NCI-H748 (cell line): ENCODE measurements at regions not wholly inside any gene's neighbourhood (a gene's known extent, or its start where the extent isn't known, plus 50 kb on each side); places are given as distances from the start of the nearest gene placed in this dataset.
A peak's percentile ranks its signal among the peaks of the same experiment; 100 is the strongest.
"Not testable (repeated sequence)": the region's sequence is repeated elsewhere in the genome, so short reads cannot be mapped to it uniquely, and the experiment has no call there.

Experiments used
- DNase-seq: peaks from one replicate; lab custom pipeline; 2025; ENCODE audit not compliant: unreplicated experiment; lab: John Stamatoyannopoulos, UW

DNA sequence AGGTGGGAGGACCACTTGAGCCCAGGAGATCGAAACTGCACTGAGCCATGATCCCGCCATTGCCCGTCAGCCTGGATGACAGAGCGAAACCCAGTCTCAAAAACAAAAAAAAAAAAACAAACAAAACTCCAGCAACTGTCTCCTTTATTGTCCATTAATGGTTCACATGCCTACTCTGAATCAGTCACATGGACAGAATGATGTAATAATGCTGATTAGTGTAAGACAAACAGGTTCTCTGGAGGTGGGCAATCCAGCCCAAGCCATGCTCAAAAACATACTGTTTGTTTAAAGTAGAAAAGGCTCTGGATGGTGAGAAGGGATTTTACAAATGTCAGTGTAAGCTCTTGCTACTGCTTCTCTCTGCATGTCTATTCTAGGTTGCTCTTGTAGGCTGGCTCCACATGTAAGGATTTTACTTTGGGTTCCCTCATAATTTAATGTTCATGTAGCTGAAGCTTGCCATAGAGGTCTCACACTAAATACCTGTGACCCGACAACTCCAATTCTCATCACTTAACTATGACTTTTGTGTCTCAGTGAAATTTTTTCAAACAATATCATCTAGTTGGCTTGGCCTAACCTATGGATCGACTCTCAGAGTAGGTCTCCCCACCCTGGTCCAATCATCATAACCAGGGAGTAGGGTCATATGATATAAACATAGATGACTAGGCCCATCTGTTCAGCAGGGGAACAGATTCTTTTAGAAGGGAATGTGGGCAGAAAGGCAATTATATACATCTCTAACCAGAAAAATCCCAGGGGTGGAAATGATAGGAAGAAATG is 83.9 kb upstream of the SLC39A10 start:
- no peak for DNase-seq

DNA sequence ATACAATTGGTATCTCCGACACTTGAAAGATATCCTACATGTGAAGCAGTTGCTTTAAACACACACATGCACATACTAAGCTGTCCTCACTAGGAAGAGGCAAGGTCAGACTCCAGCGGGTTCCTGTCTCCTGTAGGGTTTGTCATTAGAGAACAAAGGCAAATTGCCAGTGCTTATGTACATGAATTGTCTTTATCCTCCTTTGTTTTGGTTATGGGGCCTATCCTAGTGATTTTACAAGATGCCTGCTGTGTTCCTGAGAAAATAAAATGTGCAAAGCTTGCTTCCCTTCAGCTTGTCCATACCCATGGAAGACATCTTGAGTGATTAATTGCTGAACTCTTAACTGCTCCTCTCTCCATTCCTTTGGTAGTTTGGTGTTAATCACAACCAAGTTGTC is 86.7 kb upstream of the SLC39A10 start:
- peak; percentile 69 for DNase-seq

DNA sequence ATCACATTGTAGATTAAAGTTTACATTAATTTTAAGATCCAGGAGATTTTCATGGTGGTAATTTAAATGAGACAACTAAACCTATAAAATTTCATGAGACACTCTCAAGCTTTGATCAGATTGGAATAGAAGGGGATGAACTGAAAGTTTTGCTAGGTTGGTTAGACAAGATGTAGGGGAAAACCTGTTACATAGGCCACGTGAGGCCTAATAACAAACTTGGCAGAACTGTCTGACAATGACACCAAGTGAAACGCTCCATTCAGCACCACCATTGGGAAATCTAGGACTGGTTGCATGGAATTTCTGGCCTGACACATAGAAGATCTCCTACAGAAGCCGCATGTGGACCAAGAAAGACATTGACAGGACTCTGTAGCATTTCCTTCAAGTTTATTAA is 87.8 kb upstream of the SLC39A10 start:
- no peak for DNase-seq

DNA sequence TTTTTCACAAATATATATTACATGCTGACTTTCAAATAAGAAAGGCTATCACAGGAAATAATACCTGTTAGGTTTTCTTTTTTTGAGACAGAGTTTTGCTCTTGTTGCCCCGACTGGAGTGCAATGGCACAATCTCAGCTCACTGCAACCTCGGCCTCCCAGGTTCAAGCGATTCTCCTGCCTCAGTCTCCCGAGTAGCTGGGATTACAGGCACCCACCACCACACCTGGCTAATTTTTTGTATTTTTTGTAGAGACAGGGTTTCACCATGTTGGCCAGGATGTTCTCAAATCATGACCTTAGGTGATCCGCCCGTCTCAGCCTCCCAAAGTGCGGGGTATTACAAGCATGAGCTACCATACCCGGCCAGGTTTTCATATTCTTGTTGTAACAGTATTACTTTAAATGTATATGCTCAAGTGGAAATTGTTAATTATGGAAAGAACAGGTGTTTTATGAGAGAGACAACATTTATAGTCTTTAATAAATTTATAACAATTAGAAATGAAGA is 92.3 kb upstream of the SLC39A10 start:
- not testable (repeated sequence) for DNase-seq

DNA sequence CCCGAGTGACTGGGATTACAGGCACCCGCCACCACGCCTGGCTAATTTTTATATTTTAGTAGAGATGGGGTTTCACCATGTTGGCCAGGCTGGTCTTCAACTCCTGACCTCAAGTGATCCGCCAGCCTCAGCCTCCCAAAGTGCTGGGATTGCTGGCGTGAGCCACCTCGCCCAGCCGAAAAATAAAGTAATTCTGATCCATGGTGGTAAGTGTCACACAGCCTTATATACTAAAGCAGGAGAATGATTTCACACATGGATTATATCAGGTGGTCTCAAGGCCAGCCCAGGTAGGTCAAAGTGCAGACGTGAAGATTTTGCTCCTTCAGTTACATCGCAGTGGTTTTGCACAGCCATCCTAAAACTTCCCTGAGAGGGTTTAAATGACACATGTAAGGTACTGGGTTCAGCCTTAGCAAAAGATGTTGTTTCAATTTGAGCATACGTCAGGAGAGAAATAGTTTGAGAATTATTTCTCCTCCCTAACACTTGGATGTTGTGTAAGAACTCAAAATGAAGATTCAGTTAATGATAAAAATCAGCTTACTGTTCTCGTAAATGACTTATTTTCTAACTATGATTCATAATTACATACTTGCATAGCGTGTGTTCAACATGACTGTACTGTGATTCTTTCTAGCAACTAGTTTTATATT is 93.0 kb upstream of the SLC39A10 start:
- DNase-seq = no peak

DNA sequence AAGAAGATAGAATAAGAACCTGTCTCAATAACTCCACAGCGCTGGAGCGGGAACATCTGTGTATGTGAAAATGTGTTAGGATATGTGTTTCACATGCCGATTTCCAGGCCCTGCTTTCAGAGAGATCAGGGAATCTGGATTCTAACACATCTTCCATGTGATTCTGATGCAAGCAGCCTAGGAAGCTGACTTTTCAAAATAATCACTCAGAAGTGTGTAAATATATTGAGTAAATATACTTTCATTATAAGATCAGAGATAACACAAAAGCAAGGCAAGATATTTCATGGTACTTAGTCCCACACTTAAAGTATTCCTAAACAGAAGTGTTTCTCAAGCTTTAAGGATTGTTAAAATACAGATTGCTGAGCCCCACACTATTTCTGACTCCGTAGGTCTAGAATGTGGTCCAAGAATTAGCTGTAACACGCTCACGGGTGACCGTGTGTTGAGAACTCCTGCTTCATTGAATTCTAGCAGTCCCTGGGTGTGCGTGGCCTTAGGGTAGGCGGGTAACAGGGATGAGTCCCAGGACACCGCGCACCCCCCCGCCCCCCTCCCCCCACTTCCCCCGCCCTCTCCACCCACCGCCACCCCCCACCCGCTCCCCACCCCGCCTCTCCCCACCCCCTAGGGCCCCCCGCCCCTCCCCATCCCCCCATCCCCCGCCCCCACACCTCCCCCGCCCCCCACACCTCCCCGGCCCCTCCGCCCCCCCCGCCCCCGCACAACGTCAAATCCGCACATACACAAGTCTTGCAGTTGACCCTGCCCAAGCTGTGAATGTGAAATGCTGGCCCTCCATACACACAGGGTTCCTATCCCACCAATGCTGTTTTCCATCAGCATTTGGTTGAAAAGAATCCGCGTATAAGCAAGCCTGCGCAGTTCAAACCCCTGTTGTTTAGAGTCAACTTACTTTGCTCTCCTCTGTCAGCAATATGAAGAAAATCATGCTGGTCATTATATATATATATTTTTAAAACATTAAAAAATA is 94.2 kb upstream of the SLC39A10 start:
- no peak for DNase-seq

DNA sequence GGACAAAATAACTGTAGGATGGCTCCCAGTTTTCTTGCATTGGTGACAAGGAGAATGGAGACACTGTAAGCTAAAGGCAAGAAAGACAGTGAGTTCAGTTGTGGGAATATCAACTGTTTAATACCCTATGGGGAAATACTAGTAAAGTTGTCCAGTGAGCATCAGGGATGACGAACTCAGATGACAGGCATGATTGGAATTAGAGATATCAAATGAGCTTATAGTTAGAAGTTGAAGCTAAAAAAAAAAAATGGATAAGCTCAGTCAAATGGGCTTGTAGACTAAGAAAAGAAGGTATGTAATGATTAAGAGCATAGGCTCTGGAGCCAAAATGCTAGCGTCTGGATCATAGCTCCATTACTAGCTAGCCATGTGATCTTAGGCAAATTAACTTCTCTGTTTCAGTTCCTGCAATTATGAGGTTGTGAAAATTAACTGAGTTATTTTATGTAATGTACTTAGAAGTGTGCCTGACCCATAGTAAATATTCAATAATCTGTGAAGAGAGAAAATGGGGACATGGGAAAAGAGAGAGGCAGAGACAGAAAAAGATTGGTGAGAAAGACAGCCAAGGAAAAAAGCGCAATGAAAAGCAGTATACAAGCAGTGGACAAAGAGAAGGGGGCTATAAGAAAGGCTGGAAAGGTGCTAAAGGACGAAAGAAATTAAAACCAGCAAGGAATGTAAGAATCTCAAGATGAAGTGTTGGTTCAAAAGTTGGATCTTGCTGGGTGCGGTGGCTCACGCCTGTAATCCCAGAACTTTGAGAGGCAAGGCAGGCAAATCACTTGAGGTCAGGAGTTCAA is 95.7 kb upstream of the SLC39A10 start:
- no peak for DNase-seq

DNA sequence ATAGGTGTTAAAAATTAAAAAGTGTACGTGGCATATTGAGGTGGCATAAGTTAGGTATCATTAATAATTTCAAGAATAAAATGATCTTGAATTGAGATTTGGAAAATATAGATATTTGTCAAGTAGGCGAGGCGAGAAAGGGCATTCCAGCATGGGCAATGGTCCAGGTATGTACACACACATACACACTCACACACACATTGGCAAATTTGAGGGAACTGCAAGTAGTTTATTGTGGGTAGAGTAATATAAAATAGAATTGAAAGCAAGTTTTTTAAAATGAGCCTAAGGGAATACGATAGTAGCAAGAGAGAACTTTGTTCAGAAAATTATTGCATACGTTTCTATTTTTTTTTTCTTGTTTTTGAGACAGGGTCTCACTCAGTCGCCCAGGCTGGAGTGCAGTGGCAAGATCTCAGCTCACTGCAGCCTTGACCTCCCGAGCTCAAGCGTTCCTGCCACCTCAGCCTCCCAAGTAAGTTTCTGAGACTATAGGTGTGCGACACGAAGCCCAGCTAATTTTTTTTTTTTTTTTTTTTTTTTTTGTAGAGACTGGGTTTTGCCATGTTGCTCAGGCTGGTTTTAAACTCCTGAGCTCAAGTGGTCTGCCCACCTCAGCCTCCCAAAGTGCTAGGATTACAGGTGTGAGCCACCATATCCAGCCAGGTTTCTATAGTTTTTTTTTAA is 96.7 kb upstream of the SLC39A10 start:
- DNase-seq = no peak

DNA sequence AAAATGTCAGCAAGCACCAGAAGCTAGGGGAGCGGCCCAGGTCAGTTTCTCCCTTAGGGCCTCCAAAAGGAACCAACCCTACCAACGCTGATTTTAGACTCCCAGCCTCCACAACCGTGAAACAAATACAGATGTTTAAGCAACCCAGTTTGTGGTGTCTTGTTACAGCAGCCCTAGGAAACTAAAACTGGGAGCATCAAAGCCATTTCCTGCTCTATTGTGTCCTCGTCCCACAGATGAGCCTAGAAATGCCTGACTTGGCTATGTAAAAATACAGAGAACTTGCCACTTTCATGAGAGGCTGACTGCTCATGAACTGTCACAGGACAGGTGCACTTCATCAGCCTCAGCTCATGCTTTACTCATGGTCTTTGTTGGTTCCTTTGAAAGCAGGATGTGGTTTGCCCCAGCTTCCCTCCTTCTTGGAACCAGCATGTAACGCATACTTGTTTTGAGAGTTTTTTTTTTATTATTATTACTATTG is 97.6 kb upstream of the SLC39A10 start:
- DNase-seq = peak; percentile 42

DNA sequence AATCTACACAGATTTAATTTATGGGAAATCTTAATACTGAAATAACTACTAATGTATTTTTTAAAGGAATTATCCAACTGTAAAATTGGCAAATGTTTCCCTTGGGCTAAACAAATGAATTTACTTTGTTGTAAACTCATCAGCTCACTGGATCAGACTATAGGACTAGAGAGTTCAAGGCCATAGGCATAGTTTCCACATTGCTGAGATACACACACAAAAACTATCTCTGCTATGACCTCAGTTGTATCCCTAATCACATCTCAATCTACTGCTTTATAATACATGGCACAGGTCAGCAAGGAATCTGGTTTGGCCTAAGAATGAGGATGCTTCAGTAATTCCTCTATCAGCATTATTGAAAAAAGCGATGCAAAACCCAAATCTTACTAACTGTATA is 101.1 kb upstream of the SLC39A10 start:
- DNase-seq = no peak

DNA sequence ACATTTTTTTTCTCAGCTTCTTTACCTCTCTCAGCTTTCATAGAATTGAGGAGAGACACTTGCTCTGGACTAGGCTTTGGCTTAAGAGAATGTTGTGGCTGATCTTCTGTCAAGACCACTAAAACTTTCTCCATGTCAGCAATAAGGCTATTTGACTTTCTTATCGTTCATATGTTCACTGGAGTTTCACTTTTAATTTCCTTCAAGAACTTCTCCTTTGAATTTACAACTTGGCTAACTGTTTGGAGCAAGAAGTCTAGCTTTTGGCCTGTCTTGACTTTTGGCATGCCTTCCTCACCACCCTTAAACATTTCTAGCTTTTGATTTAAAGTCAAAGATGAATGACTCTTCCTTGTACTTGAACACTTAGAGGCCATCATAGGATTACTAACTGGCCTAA is 104.4 kb upstream of the SLC39A10 start:
- no peak for DNase-seq

DNA sequence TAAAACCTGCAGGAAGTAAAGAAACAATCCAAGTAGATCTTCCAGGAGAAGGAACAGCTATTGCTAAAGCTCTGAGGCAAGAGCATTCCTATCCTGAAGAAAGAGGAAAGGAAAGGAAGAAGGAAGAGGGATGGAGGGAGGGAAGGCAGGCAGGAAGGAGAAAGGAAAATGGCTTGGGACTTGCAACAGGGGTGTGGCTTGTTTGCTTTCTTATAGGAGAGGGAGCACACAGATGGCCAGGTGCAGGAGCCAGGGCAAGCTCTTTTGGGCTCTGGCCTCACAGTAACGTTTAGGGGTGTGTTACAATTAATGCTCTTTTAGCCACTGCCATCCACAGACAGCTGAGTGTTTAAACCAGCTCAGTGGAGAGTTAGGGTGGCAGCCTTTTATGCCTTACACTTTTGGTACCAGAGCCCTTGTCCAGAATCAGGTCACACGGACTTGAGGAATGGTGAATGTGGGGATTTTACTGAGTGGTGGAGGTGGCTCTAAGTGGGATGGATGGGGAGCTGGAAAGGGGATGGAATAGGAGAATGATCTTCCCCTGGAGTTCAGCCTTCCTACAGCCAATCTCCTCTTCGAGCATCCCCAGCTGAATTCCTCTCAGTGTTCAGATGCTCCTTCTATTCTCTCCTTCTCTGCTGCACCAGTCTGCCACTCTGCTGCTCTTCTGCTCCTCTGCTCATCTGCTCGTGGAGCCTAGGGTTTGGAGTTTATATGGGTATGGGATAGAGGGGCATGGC is 108.7 kb upstream of the SLC39A10 start:
- no peak for DNase-seq

DNA sequence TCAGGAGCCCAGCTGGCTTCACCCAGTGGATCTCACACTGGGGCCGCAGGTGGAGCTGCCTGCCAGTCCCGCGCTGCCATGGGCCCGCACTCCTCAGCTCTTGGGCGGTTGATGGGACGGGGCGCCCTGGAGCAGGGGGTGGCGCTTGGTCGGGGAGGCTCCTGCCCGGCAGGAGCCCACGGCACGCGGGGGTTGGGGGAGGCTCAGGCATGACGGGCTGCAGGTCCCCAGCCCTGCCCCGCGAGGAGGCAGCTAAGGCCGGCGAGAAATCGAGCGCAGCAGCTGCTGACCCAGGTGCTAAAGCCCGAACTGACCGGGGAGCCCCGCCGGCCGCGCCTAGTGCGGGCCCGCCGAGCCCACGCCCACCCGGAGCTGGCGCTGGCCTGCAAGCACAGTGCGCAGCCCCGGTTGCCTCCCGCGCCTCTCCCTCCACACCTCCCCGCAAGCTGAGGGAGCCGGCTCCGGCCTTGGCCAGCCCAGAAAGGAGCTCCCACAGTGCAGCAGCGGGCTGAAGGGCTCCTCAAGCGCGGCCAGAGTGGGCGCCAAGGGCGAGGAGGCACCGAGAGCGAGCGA is 109.7 kb upstream of the SLC39A10 start:
- not testable (repeated sequence) for DNase-seq

DNA sequence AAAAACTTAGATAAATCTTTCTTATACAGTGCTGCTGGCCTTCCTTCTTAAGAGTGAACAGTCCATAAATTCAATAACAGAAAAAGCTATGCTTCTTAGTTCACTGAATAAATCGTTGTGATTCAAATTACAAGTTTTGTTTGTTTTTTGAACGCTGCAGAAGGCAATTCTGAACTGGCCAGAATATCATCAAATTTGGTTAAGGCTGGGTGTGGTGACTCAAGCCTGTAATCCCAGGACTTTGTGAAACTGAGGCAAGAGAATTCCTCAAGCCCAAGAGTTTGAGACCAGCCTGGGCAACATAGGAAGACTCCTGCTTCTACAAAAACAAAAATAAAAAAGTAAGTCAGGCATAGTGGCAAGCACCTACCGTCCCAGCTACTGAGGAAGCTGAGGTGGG is 111.2 kb upstream of the SLC39A10 start:
- no peak for DNase-seq

DNA sequence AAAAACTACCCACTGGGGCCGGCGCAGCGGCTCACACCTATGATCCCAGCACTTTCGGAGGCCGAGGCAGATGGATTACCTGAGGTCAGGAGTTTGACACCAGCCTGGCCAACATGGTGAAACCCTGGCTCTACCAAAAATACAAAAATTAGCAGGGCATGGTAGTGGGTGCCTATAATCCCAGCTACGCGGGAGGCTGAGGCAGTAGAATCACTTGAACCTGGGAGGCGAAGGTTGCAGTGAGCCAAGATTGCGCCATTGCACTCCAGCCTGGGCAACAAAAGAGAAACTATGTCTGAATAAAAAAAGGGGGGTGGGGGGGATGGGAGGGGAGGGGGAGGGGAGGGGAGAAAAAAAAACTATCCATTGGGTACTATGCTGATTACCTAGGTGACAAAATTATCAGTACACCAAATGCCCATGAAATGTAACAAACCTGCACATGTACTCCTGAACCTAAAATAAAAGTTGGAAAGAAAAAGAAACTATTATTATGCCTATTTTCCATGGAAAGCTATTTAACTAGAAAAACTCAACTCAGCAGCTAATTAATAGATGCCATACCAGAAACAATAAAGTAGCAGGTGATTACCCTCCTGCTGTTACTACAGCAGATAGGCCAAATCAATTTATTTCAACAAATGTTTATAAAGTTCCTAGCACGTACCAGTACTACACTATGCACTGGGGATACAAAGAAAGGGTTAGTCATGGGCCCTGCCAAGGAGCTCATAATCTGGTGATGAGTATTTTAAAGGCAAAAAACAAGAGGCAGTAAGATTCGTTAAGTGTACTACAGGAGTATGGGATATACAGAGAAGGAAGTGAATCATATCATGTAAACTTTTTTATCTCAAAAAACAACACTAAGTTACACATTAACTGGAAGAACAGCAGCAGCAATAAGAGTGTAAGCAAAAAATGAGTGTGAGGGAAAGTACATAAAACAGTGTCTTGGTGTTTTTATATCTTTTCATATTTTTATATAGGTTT is 112.8 kb upstream of the SLC39A10 start:
- no peak for DNase-seq

DNA sequence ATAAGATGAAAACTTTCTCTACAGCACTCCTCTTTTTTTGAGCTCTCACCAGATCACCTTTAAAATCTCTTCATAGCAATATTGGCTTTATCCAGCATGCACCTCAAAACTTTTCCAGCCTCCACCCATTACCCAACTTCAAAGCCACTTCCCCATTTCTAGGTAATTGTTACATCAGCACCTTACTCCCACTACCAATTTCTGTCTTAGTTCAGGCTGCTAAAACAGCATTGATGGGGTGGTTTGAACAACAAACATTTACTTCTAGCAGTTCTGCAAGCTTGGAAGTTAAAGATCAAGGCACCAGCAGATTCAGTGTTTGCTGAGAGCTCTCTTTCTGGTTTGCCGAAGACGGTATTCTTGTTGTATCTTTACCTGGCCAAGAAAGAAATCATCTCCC is 114.0 kb upstream of the SLC39A10 start:
- no peak for DNase-seq

DNA sequence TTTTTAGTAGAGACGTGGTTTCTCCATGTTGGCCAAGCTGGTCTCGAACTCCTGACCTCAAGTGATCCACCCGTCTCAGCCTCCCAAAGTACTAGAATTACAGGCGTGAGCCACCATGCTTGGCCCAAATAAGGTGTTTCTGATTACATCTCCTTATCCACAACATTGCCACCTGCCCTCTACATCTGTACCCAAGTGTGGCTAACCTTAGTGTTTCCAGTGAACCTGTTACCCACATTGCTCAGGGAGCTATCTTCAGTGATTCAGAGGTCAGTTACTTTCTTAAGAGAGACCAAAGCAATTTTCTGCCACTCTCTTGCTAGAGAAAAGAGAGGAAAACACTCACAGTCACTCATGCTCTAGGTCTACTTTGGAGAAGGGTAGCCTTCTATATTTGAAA is 115.0 kb upstream of the SLC39A10 start:
- no peak for DNase-seq

DNA sequence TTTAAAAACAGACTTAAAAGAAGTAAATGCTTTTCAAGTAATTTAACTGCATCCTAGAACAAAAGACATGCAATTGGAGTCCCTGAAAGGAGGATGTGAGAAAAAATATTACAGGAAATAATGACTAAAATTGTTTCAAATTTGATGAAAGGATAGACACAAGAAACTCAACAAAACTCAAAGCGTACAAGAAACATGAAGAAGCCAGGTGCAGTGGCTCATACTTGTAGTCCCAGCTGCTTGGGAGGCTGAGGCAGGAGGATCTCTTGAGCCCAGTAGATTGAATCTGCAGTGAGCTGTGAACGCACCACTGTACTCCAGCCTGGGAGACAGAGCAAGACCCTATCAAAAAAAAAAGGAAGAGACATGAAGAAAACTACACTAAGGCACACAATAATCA is 118.1 kb upstream of the SLC39A10 start:
- DNase-seq = no peak
